ENCODE measurements at regions not wholly inside any gene's neighbourhood (a gene's known extent, or its start where the extent isn't known, plus 50 kb on each side); places are given as distances from the start of the nearest gene placed in this dataset.
A peak's percentile ranks its signal among the peaks of the same experiment; 100 is the strongest.

- no peak for DNase-seq
These were observed 208.2 kb upstream of the INHBA start for GRCh38 chr7:41910940-41911600.

- DNase-seq, result no peak
These were observed 204.6 kb upstream of the INHBA start for GRCh38 chr7:41907444-41907843.

- DNase-seq, result no peak
These were observed 197.6 kb upstream of the INHBA start for GRCh38 chr7:41900532-41900931.

GRCh38 chr7:41899823-41900433 lies 197.0 kb upstream of the INHBA start:
- no peak for DNase-seq

GRCh38 chr7:41893656-41894055 lies 190.8 kb upstream of the INHBA start:
- no peak for DNase-seq

DNA sequence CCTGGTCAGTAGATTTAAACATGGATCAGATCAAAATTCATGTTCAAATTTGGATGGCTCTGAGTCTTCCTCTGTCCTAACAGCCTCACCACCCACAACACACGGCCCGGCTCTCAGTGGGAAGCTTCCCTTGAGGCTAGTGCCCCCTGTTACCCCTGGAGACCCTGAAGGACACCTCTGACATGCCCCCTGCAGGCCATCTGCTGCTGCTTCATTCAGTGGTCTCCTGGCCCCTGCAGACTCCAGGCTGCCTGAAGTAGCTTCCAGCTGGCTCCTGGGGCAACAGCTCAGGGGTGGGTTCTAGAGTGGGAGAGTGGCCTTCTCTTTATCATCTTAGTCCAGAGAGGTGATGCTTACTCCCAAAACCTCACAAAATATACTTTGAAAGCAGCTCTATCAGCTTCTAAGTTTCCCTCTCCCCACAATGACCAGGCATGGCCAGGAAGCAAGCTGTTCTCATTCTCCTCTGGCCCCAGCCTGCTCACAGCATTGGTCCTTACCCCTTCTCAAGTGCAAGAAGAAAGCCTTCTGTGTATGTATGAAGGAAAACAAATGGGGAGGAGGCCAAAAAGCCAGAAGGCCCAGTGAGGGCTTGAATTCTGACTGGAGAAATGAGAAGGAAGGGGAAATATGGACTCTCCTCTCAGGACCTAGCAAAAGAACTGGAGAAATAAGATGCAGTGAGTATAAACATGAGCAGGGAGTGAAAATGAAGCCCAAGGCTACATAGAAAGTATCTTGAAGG lies 189.6 kb upstream of the INHBA start:
- no peak for DNase-seq

GRCh38 chr7:41891950-41892349 lies 189.1 kb upstream of the INHBA start:
- DNase-seq, result no peak

- DNase-seq, result no peak
These were observed 187.9 kb upstream of the INHBA start for GRCh38 chr7:41890631-41891274.

DNA sequence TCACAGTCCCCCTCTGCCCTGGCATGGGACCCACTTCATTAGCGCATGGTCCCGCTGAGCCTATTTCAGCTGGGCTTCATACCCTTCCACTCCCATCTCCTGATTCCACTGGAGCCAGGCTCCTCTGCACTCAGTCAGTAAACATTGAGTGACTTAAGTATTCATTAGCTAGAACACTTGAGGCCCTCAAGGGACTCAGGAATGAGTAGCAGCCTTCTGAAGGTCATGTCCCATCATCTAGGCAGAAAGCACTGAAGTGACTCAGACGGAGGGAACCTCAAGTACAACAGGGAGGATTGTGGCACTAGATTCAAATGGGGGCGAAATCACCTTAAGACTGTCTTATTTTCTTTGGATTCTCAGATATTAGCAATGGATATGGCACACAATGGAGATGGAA lies 186.6 kb upstream of the INHBA start:
- no peak for DNase-seq

GRCh38 chr7:41889040-41889439 lies 186.2 kb upstream of the INHBA start:
- no peak for DNase-seq

GRCh38 chr7:41887416-41887815 lies 184.5 kb upstream of the INHBA start:
- DNase-seq, result no peak

DNA sequence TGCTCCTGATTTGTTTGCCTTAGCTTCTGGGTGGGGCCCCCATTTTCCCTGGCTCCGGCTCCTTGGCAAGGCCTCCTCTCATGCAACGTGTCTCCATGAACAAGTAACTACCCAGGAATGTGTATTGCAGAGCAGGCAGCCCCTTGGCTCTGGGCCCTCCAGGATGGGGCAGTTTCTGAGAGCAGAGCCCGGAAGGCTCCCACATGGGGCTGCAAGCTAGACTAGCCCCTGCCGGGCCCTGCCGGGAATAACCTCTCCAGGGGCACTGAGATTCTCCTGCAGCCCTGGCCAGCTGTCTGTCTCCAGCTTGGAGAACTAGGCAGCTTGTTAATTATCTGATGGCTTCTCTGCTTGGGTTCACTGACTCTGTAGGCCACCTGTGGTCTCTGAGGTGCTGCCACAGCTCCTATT lies 184.0 kb upstream of the INHBA start:
- no peak for DNase-seq

GRCh38 chr7:41886262-41886900 lies 183.5 kb upstream of the INHBA start:
- DNase-seq, result peak in 1 of 2 donors; percentile 46

DNA sequence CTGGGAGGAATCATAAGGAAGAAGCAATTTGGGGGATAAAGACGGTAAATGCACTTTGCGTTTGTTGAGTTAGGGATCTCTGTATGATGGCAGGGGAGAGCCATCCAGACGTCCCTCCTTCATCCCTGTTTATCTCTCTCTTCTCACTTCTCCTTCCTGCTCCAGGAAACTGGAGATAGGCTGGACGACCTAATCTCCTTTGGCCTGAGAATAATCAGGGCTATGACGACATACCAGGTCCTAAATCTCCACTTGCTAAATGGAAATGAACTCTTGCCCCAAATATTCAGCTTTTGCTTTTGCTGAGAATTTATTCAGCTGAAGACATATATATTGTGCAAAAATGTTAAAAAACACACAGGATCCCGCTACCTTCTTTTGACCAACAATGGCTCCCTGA lies 182.9 kb upstream of the INHBA start:
- DNase-seq, result no peak

DNA sequence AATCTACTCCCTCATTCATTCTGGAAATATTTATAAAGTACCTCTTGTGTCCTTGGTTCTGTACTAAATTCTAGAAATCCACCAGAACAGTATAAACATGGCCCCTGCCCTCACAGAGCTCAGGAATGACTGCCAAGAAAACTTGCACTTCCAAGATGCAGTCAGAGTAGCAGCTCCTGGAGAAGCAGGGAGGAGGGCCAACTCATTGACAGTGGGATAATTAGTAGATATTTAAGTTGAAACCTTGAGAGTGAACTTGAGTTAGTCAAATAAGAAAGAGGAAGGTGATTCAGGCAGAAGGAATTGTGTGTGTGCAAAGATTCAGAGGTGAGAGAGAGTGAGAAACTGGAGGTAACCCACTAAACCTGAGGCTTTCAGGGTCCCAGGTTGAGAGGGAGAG lies 182.2 kb upstream of the INHBA start:
- no peak for DNase-seq

- no peak for DNase-seq
These were observed 180.0 kb upstream of the INHBA start for GRCh38 chr7:41882745-41883420.

- no peak for DNase-seq
These were observed 179.4 kb upstream of the INHBA start for GRCh38 chr7:41882256-41882655.

GRCh38 chr7:41881331-41882130 lies 178.6 kb upstream of the INHBA start:
- peak; percentile 46 to 100 for DNase-seq

DNA sequence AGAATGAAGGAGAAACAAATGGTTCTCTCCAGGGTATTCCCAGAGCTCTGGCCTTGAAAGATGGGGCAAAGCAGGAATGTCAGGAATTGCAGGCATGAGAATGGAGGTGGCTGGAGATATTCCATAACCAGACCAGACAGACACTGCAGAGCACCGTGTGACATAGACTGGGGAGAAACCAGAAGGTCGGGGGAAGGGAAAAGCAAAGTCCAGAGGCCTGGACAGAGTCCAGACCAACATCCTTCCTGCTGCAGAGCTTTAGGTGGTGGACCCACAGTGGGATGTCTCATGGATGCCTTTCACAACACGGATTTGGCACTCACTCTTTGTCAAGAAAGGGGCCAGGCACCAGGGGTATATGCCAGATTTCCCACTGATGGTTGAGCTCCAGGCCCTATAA lies 177.2 kb upstream of the INHBA start:
- no peak for DNase-seq

DNA sequence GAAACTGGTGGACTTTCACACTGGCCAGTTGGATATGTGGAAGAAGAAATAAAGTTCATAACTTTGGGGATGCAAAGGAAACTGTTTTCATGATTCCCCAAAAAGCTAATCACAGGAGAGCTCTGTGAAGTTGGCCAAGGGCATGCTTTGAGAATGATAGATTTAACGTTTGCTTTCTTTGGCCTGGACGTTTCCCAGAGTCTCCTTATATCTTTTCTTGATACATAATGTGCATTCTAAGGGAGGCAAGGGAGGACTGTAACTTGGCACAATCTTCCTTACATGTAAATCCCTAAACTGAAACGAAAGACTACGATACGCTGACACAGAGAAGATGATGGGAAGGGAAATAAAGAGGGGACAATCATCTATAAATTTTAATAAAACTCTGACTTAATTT lies 176.5 kb upstream of the INHBA start:
- DNase-seq, result no peak
